K562 (cell line): ENCODE measurements at regions not wholly inside any gene's neighbourhood (a gene's known extent, or its start where the extent isn't known, plus 50 kb on each side); places are given as distances from the start of the nearest gene placed in this dataset.

Source experiments
- ATAC-seq: fragments of 200-7000 bp; cut with Tn5 transposase; 3 replicates; pipeline ENCODE4 v1.9.1; 2020; ENCODE audit warnings: moderate library complexity
- BruUV-seq: library from RNA; stranded (reverse); fragments of 400-500 nt; replicated peaks from 2 replicates; lab custom pipeline; 2021; lab: Mats Ljungman, UMichigan
- CTCF ChIA-PET: fragments of 300-600 bp; formaldehyde crosslinking; extraction: SDS; loops from one replicate; lab custom pipeline; 2021; ENCODE audit warnings: low intra/inter-chr PET ratio; lab: Yijun Ruan, JAX
- POLR2A ChIA-PET: fragments of 300-600, 350-650 bp; sonication (Branson Sonifier 250); formaldehyde crosslinking; extraction: SDS; loops from one replicate; lab custom pipeline; 2021; ENCODE audit warnings: antibody characterized with exemption, inconsistent platforms; lab: Yijun Ruan, JAX
- DNase-seq, 4 experiments: peaks; one replicate each; pipeline versions ENCODE4 v3.0.0 to v3.0.0-alpha.2; 2011 to 2018; ENCODE audit warnings: low spot score in 3 of 4, mixed read lengths in 3 of 4; ENCODE audit errors: extremely low read depth in 1 of 4
- FAIRE-seq: peaks from 2 replicates; lab custom pipeline; 2011; peaks lifted over from hg19 to GRCh38; lab: Jason Lieb, UNC
- H2AFZ ChIP-seq: 2 replicates; pipeline ENCODE4 v1.6.0; 2011; ENCODE audit warnings: low read depth, low read length, control low read depth, inconsistent platforms
- H3K27ac ChIP-seq: fragments of 200-600 bp; 3 replicates; pipeline ENCODE4 v1.8.0; 2011; ENCODE audit warnings: low read depth, mild to moderate bottlenecking, control low read depth, inconsistent platforms, low read length, moderate library complexity, mixed read lengths; ENCODE audit errors: extremely low read depth
- H3K27me3 ChIP-seq, 2 experiments: fragments of 300-600 bp in 1 of 2; 2 replicates in 1 of 2; 3 replicates in 1 of 2; pipeline versions ENCODE4 v1.6.0 to v1.8.0; 2011; ENCODE audit warnings: inconsistent platforms in 2 of 2, low read length in 2 of 2, mild to moderate bottlenecking in 1 of 2, mixed read lengths in 1 of 2, moderate library complexity in 1 of 2; ENCODE audit not compliant: control insufficient read depth in 2 of 2, insufficient read depth in 2 of 2
- H3K36me3 ChIP-seq: fragments of 300-600 bp; 3 replicates; pipeline ENCODE4 v1.8.0; 2011; ENCODE audit warnings: mild to moderate bottlenecking, low read length, inconsistent platforms; ENCODE audit not compliant: control insufficient read depth, insufficient read depth
- H3K4me1 ChIP-seq, 2 experiments: fragments of 200-600 bp in 1 of 2; replicated peaks in 1 of 2; 2 replicates in 1 of 2; 3 replicates in 1 of 2; pipeline versions ENCODE4 v1.5.1 to v1.8.0; 2011; ENCODE audit warnings: inconsistent platforms in 2 of 2, low read length in 2 of 2, mild to moderate bottlenecking in 1 of 2, mixed read lengths in 1 of 2, moderate library complexity in 1 of 2; ENCODE audit not compliant: control insufficient read depth in 2 of 2, insufficient read depth in 2 of 2
- H3K4me2 ChIP-seq: 2 replicates; pipeline ENCODE4 v1.6.1; 2011; ENCODE audit warnings: low read length, control low read depth, inconsistent platforms, mixed read lengths; ENCODE audit not compliant: insufficient read depth
- H3K4me3 ChIP-seq: fragments of 200-600 bp; sonication (generic), shearing (Covaris generic); 2 replicates; pipeline ENCODE4 v1.5.1; 2016; ENCODE audit warnings: control low read depth, inconsistent platforms
- H3K79me2 ChIP-seq: fragments of 200-600 bp; 3 replicates; pipeline ENCODE4 v1.8.0; 2011; ENCODE audit warnings: low read length, inconsistent platforms; ENCODE audit not compliant: control insufficient read depth, insufficient read depth
- H3K9ac ChIP-seq, 2 experiments: 2 replicates each; pipeline versions ENCODE4 v1.6.0 to v1.6.1; 2011; ENCODE audit warnings: low read depth in 2 of 2, low read length in 2 of 2, control low read depth in 1 of 2, inconsistent platforms in 1 of 2, mild to moderate bottlenecking in 1 of 2, mixed read lengths in 1 of 2; ENCODE audit not compliant: insufficient read depth in 1 of 2
- H3K9me1 ChIP-seq: one replicate; pipeline ENCODE4 v1.6.0; 2011; ENCODE audit warnings: inconsistent platforms, mild to moderate bottlenecking, low read length, moderate library complexity; ENCODE audit not compliant: control insufficient read depth, insufficient read depth
- H3K9me3 ChIP-seq: replicated peaks from 2 replicates; pipeline ENCODE4 v1.5.1; 2011; ENCODE audit warnings: low read depth, low read length, inconsistent platforms; ENCODE audit not compliant: control insufficient read depth, insufficient read depth
- H4K20me1 ChIP-seq: replicated peaks from 2 replicates; pipeline ENCODE4 v1.6.1; 2011; ENCODE audit warnings: low read length, inconsistent platforms, mixed read lengths; ENCODE audit not compliant: control insufficient read depth, insufficient read depth
- C11orf30 ChIP-seq: fragments of 450-650 bp; IDR thresholded peaks from 2 replicates; pipeline ENCODE4 v1.6.1; 2016; ENCODE audit warnings: low read depth, mild to moderate bottlenecking
- MAFG ChIP-seq: fragments of 450-650 bp; conservative IDR thresholded peaks from 2 replicates; pipeline ENCODE4 v1.6.1; 2016; ENCODE audit warnings: missing genetic modification characterization, missing compliant biosample characterization
- NFE2 ChIP-seq: IDR thresholded peaks from 2 replicates; pipeline ENCODE4 v1.6.1; 2014; ENCODE audit warnings: antibody characterized with exemption, low read depth
- TCF7L2 ChIP-seq: fragments of 150-350 bp; IDR thresholded peaks from 2 replicates; pipeline ENCODE4 v1.6.1; 2016; ENCODE audit warnings: low read depth, mild to moderate bottlenecking, low read length, moderate library complexity
- USF1 ChIP-seq: sonication (generic); formaldehyde crosslinking; IDR thresholded peaks from 2 replicates; pipeline ENCODE4 v1.9.0; 2022; ENCODE audit warnings: mild to moderate bottlenecking, missing genetic modification reagents
- ZNF316 ChIP-seq: fragments of 450-650 bp; IDR thresholded peaks from 2 replicates; pipeline ENCODE4 v1.6.1; 2016
- WGBS: fragments of 100-300 bp; shearing (Covaris generic); methylation state at CpG from one replicate; pipeline ENCODE4 v1.1.6; 2016; ENCODE audit warnings: low coverage, mixed read lengths; ENCODE audit not compliant: insufficient coverage; ENCODE audit errors: missing lambda C conversion rate; 5-methylcytosine and 5-hydroxymethylcytosine counted together
- in situ Hi-C: fragments of 300-500 bp; cut with MboI; formaldehyde crosslinking; loops from 4 replicates; pipeline ENCODE4 v1.15.0; 2018; ENCODE audit warnings: inconsistent platforms, mixed read lengths
- intact Hi-C: fragments of 100-400 bp; cut with micrococcal nuclease; formaldehyde crosslinking; loops from 2 replicates; pipeline ENCODE4 v1.14.2; 2022

GRCh38 chr6:147138835-147139234 is 65.4 kb upstream of the STXBP5 start:
- H3K79me2 ChIP-seq, result no peaks in the 10 kb centered on the region
- in situ Hi-C loops, result no loop called here
- no peak overlapping the region for H3K27ac ChIP-seq
- no peak overlapping the region for H2AFZ ChIP-seq
- TF ChIP-seq MAFG (peak; percentile 45; the same call in 1 of the 2 replicates), NFE2 (peak; percentile 73), ZNF316 (peak; percentile 34; the same call in 1 of the 2 replicates), USF1 (no peak), TCF7L2 (no peak), C11orf30 (peak; percentile 54; the same call in 1 of the 2 replicates)
- H3K4me1 ChIP-seq, result peaks cover 0 to 10% of the 10 kb centered on the region in 2 experiments; a peak in 3 of 5 replicates
- intact Hi-C loops, result no loop called here
- BruUV-seq, result no TSS peak
- FAIRE-seq (no peak), ATAC-seq (peak; percentile 68), DNase-seq (peak in 1 of 4 experiments; percentile 27)
- no peak overlapping the region for H3K4me3 ChIP-seq
- POLR2A ChIA-PET, result no interaction called here
- no peaks in the 10 kb centered on the region for H3K27me3 ChIP-seq
- H3K9ac ChIP-seq, result no peak overlapping the region
- no peaks in the 10 kb centered on the region for H4K20me1 ChIP-seq
- H3K4me2 ChIP-seq, result no peak overlapping the region
- 20% methylated on average over 3 of the region's 3 CpGs for whole genome bisulfite sequencing
- no peaks in the 10 kb centered on the region for H3K9me3 ChIP-seq
- CTCF ChIA-PET, result no interaction called here
- no peaks in the 10 kb centered on the region for H3K36me3 ChIP-seq
- H3K9me1 ChIP-seq, result no peaks in the 10 kb centered on the region
